ENCODE measurements at regions not wholly inside any gene's neighbourhood (a gene's known extent, or its start where the extent isn't known, plus 50 kb on each side); places are given as distances from the start of the nearest gene placed in this dataset.

- Histone ChIP-seq H3K4me1 (ENCODE audit: insufficient read depth, low read length) (no peaks in the 10 kb centered on the region), H3K9me3 (ENCODE audit: low read length) (no peaks in the 10 kb centered on the region), H3K27ac (ENCODE audit: low read depth, low read length) (no peak overlapping the region), H3K36me3 (ENCODE audit: insufficient read depth, low read length) (no peaks in the 10 kb centered on the region), H3K4me3 (ENCODE audit: low read length) (no peak overlapping the region), H3K27me3 (ENCODE audit: insufficient read depth, low read length, poor library complexity, severe bottlenecking) (no peaks in the 10 kb centered on the region)
- Mint-ChIP-seq H3K4me1 (no peaks in the 10 kb centered on the region), H3K36me3 (no peaks in the 10 kb centered on the region), H3K4me3 (no peak overlapping the region), H3K27ac (no peak overlapping the region), H3K27me3 (no peaks in the 10 kb centered on the region), H3K9me3 (peaks cover 0 to 4% (median 2%) of the 10 kb centered on the region in 5 donors)
- ChIA-PET POLR2A (no interaction called here), CTCF (no interaction called here)
- no peak for DNase-seq
Measured at GRCh38 chr18:44126598-44126997, 554.1 kb upstream of the SETBP1 start.

- no peak overlapping the region for H3K4me3 Mint-ChIP-seq
- no peak for DNase-seq
- no peaks in the 10 kb centered on the region for H3K4me1 ChIP-seq (ENCODE audit: insufficient read depth, low read length)
- no peak overlapping the region for H3K27ac ChIP-seq (ENCODE audit: low read depth, low read length)
- ChIA-PET CTCF (no interaction called here), POLR2A (no interaction called here)
- H3K4me1 Mint-ChIP-seq = no peaks in the 10 kb centered on the region
- H3K27me3 Mint-ChIP-seq = no peaks in the 10 kb centered on the region
- no peaks in the 10 kb centered on the region for H3K36me3 ChIP-seq (ENCODE audit: insufficient read depth, low read length)
- H3K27me3 ChIP-seq (ENCODE audit: insufficient read depth, low read length, poor library complexity, severe bottlenecking) = no peaks in the 10 kb centered on the region
- H3K9me3 ChIP-seq (ENCODE audit: low read length) = no peaks in the 10 kb centered on the region
- H3K9me3 Mint-ChIP-seq = peaks cover 0 to 4% (median 2%) of the 10 kb centered on the region in 5 donors
- H3K36me3 Mint-ChIP-seq = no peaks in the 10 kb centered on the region
- no peak overlapping the region for H3K4me3 ChIP-seq (ENCODE audit: low read length)
- H3K27ac Mint-ChIP-seq = no peak overlapping the region
Measured at GRCh38 chr18:44128365-44128764, 552.3 kb upstream of the SETBP1 start.

GRCh38 chr18:44130376-44130942 is 550.2 kb upstream of the SETBP1 start:
- no peak for DNase-seq
- POLR2A ChIA-PET = no interaction called here
- Mint-ChIP-seq H3K36me3 (no peaks in the 10 kb centered on the region), H3K27ac (no peak overlapping the region), H3K27me3 (no peaks in the 10 kb centered on the region), H3K9me3 (peaks cover 0 to 2% (median 0%) of the 10 kb centered on the region in 5 donors), H3K4me3 (no peak overlapping the region), H3K4me1 (no peaks in the 10 kb centered on the region)
- CTCF ChIA-PET = no interaction called here
- Histone ChIP-seq H3K36me3 (ENCODE audit: insufficient read depth, low read length) (no peaks in the 10 kb centered on the region), H3K4me3 (ENCODE audit: low read length) (no peak overlapping the region), H3K27ac (ENCODE audit: low read depth, low read length) (no peak overlapping the region), H3K27me3 (ENCODE audit: insufficient read depth, low read length, poor library complexity, severe bottlenecking) (no peaks in the 10 kb centered on the region), H3K4me1 (ENCODE audit: insufficient read depth, low read length) (no peaks in the 10 kb centered on the region), H3K9me3 (ENCODE audit: low read length) (no peaks in the 10 kb centered on the region)

GRCh38 chr18:44133483-44133882 is 547.2 kb upstream of the SETBP1 start:
- Histone ChIP-seq H3K4me3 (ENCODE audit: low read length) (no peak overlapping the region), H3K36me3 (ENCODE audit: insufficient read depth, low read length) (no peaks in the 10 kb centered on the region), H3K4me1 (ENCODE audit: insufficient read depth, low read length) (no peaks in the 10 kb centered on the region), H3K27me3 (ENCODE audit: insufficient read depth, low read length, poor library complexity, severe bottlenecking) (no peaks in the 10 kb centered on the region), H3K9me3 (ENCODE audit: low read length) (no peaks in the 10 kb centered on the region), H3K27ac (ENCODE audit: low read depth, low read length) (no peak overlapping the region)
- no peaks in the 10 kb centered on the region for H3K4me1 Mint-ChIP-seq
- no peak overlapping the region for H3K4me3 Mint-ChIP-seq
- no peaks in the 10 kb centered on the region for H3K27me3 Mint-ChIP-seq
- H3K27ac Mint-ChIP-seq = no peak overlapping the region
- H3K36me3 Mint-ChIP-seq = no peaks in the 10 kb centered on the region
- no peak for DNase-seq
- ChIA-PET CTCF (no interaction called here), POLR2A (no interaction called here)
- H3K9me3 Mint-ChIP-seq = peaks cover 0 to 7% (median 0%) of the 10 kb centered on the region in 5 donors

GRCh38 chr18:44134447-44134846 is 546.2 kb upstream of the SETBP1 start:
- H3K27me3 ChIP-seq (ENCODE audit: insufficient read depth, low read length, poor library complexity, severe bottlenecking) = no peaks in the 10 kb centered on the region
- H3K36me3 Mint-ChIP-seq = no peaks in the 10 kb centered on the region
- H3K36me3 ChIP-seq (ENCODE audit: insufficient read depth, low read length) = no peaks in the 10 kb centered on the region
- H3K9me3 Mint-ChIP-seq = peaks cover 0 to 7% (median 0%) of the 10 kb centered on the region in 5 donors
- no peak overlapping the region for H3K27ac ChIP-seq (ENCODE audit: low read depth, low read length)
- no peaks in the 10 kb centered on the region for H3K4me1 Mint-ChIP-seq
- DNase-seq = no peak
- no peaks in the 10 kb centered on the region for H3K9me3 ChIP-seq (ENCODE audit: low read length)
- H3K27ac Mint-ChIP-seq = no peak overlapping the region
- ChIA-PET CTCF (no interaction called here), POLR2A (no interaction called here)
- no peaks in the 10 kb centered on the region for H3K4me1 ChIP-seq (ENCODE audit: insufficient read depth, low read length)
- no peaks in the 10 kb centered on the region for H3K27me3 Mint-ChIP-seq
- H3K4me3 ChIP-seq (ENCODE audit: low read length) = no peak overlapping the region
- no peak overlapping the region for H3K4me3 Mint-ChIP-seq

- Histone ChIP-seq H3K9me3 (ENCODE audit: low read length) (no peaks in the 10 kb centered on the region), H3K4me1 (ENCODE audit: insufficient read depth, low read length) (no peaks in the 10 kb centered on the region), H3K27me3 (ENCODE audit: insufficient read depth, low read length, poor library complexity, severe bottlenecking) (no peaks in the 10 kb centered on the region), H3K27ac (ENCODE audit: low read depth, low read length) (no peak overlapping the region), H3K4me3 (ENCODE audit: low read length) (no peak overlapping the region), H3K36me3 (ENCODE audit: insufficient read depth, low read length) (no peaks in the 10 kb centered on the region)
- peaks cover 0 to 7% (median 0%) of the 10 kb centered on the region in 5 donors for H3K9me3 Mint-ChIP-seq
- no peak for DNase-seq
- POLR2A ChIA-PET = no interaction called here
- no peak overlapping the region for H3K27ac Mint-ChIP-seq
- no peaks in the 10 kb centered on the region for H3K27me3 Mint-ChIP-seq
- H3K4me3 Mint-ChIP-seq = no peak overlapping the region
- H3K4me1 Mint-ChIP-seq = no peaks in the 10 kb centered on the region
- CTCF ChIA-PET = no interaction called here
- H3K36me3 Mint-ChIP-seq = no peaks in the 10 kb centered on the region
Measured at GRCh38 chr18:44135741-44136140, 544.9 kb upstream of the SETBP1 start.

- no peaks in the 10 kb centered on the region for H3K27me3 ChIP-seq (ENCODE audit: insufficient read depth, low read length, poor library complexity, severe bottlenecking)
- Mint-ChIP-seq H3K27me3 (no peaks in the 10 kb centered on the region), H3K4me3 (no peak overlapping the region), H3K36me3 (no peaks in the 10 kb centered on the region), H3K27ac (no peak overlapping the region), H3K9me3 (peaks cover 0 to 7% (median 0%) of the 10 kb centered on the region in 5 donors), H3K4me1 (no peaks in the 10 kb centered on the region)
- H3K27ac ChIP-seq (ENCODE audit: low read depth, low read length) = no peak overlapping the region
- H3K4me3 ChIP-seq (ENCODE audit: low read length) = no peak overlapping the region
- H3K36me3 ChIP-seq (ENCODE audit: insufficient read depth, low read length) = no peaks in the 10 kb centered on the region
- no peaks in the 10 kb centered on the region for H3K9me3 ChIP-seq (ENCODE audit: low read length)
- H3K4me1 ChIP-seq (ENCODE audit: insufficient read depth, low read length) = no peaks in the 10 kb centered on the region
- ChIA-PET CTCF (no interaction called here), POLR2A (no interaction called here)
- no peak for DNase-seq
Measured at GRCh38 chr18:44136326-44136725, 544.4 kb upstream of the SETBP1 start.

GRCh38 chr18:44143072-44143471 is 537.6 kb upstream of the SETBP1 start:
- Histone ChIP-seq H3K4me3 (ENCODE audit: low read length) (no peak overlapping the region), H3K4me1 (ENCODE audit: insufficient read depth, low read length) (no peaks in the 10 kb centered on the region), H3K36me3 (ENCODE audit: insufficient read depth, low read length) (no peaks in the 10 kb centered on the region), H3K9me3 (ENCODE audit: low read length) (no peaks in the 10 kb centered on the region), H3K27me3 (ENCODE audit: insufficient read depth, low read length, poor library complexity, severe bottlenecking) (no peaks in the 10 kb centered on the region), H3K27ac (ENCODE audit: low read depth, low read length) (no peak overlapping the region)
- no peak for DNase-seq
- Mint-ChIP-seq H3K27me3 (no peaks in the 10 kb centered on the region), H3K9me3 (peaks cover 0 to 7% (median 0%) of the 10 kb centered on the region in 5 donors), H3K4me1 (no peaks in the 10 kb centered on the region), H3K27ac (no peak overlapping the region), H3K4me3 (no peak overlapping the region), H3K36me3 (no peaks in the 10 kb centered on the region)
- CTCF ChIA-PET = no interaction called here
- POLR2A ChIA-PET = no interaction called here

GRCh38 chr18:44149706-44150105 is 531.0 kb upstream of the SETBP1 start:
- H3K9me3 Mint-ChIP-seq = peaks cover 0 to 11% (median 3%) of the 10 kb centered on the region in 5 donors
- Histone ChIP-seq H3K36me3 (ENCODE audit: insufficient read depth, low read length) (no peaks in the 10 kb centered on the region), H3K4me3 (ENCODE audit: low read length) (no peak overlapping the region), H3K4me1 (ENCODE audit: insufficient read depth, low read length) (no peaks in the 10 kb centered on the region), H3K9me3 (ENCODE audit: low read length) (no peaks in the 10 kb centered on the region), H3K27ac (ENCODE audit: low read depth, low read length) (no peak overlapping the region), H3K27me3 (ENCODE audit: insufficient read depth, low read length, poor library complexity, severe bottlenecking) (no peaks in the 10 kb centered on the region)
- ChIA-PET CTCF (no interaction called here), POLR2A (no interaction called here)
- H3K36me3 Mint-ChIP-seq = no peaks in the 10 kb centered on the region
- no peak overlapping the region for H3K27ac Mint-ChIP-seq
- no peaks in the 10 kb centered on the region for H3K27me3 Mint-ChIP-seq
- no peak for DNase-seq
- H3K4me3 Mint-ChIP-seq = no peak overlapping the region
- no peaks in the 10 kb centered on the region for H3K4me1 Mint-ChIP-seq

All from CD8-positive, alpha-beta memory T cell (primary cell).